D721Med (cell line): ENCODE measurements at regions not wholly inside any gene's neighbourhood (a gene's known extent, or its start where the extent isn't known, plus 50 kb on each side); places are given as distances from the start of the nearest gene placed in this dataset.

Experiments
- DNase-seq: peaks from one replicate; pipeline ENCODE4 v3.0.0; 2011; ENCODE audit warnings: low spot score; ENCODE audit not compliant: insufficient read length
- FAIRE-seq: peaks from 2 replicates; lab custom pipeline; 2011; peaks lifted over from hg19 to GRCh38; lab: Jason Lieb, UNC
- TF ChIP-seq, protein P1 (sequence below): IDR thresholded peaks from 2 replicates; pipeline ENCODE4 v1.5.1; 2012; ENCODE audit warnings: mild to moderate bottlenecking, control low read depth; ENCODE audit not compliant: insufficient read depth; ENCODE audit errors: missing control alignments

DNA sequence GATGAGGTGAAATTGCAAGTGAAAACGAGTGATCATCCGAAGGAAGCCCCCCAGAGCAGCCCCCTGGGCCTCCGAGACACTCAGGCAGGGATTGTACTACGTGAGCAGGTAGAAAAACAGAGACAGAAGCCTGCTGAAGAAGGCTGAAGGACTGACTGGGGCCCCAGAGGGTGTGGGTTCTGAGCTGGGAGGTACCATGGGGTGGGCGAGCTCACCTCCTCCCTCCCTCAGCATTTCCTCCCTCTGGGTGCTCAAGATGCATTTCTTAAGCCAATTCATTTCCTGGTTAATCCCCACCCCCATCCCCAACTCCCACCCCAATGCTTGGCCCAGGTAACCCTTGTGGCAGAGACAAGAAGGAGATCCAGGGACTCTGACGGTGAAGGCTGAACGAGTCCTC is 108.7 kb downstream of the BDH1 start:
- TF ChIP-seq, protein P1, sequence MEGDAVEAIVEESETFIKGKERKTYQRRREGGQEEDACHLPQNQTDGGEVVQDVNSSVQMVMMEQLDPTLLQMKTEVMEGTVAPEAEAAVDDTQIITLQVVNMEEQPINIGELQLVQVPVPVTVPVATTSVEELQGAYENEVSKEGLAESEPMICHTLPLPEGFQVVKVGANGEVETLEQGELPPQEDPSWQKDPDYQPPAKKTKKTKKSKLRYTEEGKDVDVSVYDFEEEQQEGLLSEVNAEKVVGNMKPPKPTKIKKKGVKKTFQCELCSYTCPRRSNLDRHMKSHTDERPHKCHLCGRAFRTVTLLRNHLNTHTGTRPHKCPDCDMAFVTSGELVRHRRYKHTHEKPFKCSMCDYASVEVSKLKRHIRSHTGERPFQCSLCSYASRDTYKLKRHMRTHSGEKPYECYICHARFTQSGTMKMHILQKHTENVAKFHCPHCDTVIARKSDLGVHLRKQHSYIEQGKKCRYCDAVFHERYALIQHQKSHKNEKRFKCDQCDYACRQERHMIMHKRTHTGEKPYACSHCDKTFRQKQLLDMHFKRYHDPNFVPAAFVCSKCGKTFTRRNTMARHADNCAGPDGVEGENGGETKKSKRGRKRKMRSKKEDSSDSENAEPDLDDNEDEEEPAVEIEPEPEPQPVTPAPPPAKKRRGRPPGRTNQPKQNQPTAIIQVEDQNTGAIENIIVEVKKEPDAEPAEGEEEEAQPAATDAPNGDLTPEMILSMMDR: no peak
- DNase-seq (no peak), FAIRE-seq (no peak)

DNA sequence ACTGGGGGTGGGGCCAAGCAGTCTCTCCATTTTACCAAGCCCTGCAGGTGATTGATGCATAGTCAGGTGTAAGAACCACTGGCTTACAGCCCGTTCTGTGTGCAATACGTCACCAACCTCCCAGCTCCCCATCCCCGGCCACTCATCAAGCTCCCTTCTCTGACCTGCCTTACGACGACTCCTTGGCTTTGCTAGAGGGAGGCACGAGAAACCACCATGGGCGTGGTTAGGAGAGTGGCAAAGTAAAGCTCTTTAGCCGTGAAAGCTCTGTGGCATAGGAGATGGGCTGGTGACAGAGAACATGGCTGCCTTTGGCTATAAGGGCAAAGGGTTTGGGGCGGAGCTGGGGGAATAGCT is 109.1 kb downstream of the BDH1 start:
- DNase-seq: no peak
- FAIRE-seq: no peak
- TF ChIP-seq, protein P1: no peak

DNA sequence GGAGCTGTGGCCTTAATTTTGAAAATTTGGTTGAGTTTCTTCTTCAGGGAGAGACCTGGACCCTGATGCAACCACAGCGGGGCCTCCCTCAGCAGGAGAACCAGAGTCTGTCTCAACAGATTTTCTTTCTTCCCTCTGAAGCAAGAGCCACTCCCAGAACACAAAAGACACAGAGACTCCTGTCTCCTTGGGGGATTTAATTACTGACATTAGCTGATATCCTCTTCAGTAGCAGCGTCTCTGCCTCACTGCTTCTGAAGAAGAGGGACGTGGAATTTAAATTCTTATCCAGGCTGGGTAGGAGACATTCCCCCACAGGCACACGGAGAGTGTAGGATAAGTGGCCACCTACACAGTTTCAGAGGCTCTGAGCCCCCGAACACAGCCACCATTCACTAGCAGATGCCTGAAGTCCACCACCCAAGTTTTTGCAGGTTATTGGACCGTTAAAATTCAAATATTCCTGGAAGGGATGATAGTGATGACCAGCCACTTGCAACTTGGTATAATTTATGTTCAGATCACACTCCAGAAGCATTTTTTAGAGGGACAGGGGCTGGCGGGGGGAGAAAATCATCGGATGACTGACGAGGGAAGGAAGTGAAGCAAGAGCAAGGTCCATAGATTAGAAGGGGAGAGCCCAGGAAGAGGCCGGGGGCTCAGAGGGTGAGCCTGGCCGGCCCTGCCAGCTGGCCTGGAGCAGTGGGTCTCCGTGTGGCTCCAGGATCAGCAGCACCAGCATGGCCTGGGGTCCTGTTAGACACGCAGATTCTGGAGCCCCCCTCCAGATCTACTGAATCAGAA is 109.7 kb downstream of the BDH1 start:
- FAIRE-seq (no peak), DNase-seq (no peak)
- TF ChIP-seq, protein P1: no peak

DNA sequence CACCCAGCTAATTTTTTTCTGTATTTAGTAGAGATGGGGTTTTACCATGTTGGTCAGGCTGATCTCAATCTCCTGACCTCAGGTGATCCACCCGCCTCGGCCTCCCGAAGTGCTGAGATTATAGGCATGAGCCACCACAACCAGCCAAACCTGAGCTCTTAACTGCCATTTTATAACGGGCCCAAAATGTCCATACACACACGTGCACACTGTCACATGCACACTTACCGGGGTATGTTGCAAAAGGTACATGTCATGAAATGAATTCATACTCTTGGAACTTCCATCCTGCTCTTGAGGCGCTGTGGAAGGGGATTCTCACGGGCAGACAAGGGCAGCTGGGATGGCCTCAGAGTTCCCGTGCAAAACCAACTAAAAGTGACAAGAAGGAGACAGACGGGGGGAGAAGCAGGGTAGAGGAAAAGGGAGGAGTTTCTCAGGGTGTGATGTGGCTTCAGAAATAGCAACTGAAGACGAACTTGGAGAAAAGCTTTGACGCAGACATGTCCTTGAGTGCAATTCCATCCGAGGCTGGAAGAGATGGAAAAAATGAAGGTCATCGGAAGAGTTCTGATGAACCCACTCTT is 110.9 kb downstream of the BDH1 start:
- TF ChIP-seq, protein P1: no peak
- FAIRE-seq (no peak), DNase-seq (no peak)

DNA sequence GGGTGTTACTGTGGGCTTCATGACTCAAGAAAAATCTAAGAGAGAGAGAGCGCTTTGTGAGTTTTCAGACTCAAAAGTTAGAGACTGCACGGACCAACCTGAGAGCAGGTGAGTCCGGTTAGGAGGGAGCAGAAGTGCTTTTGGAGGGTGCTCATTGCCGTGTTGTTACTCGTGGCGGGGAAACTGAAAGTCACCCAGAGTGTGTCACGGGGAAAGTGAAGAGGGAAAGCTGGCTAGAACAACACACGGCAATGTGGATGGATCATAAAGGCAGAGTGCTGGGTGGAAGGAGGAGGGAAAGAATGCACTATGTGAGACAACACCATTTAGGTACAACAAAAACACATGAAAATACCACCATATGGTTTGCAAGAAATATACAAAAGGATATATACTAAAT is 112.3 kb downstream of the BDH1 start:
- TF ChIP-seq, protein P1: no peak
- DNase-seq (no peak), FAIRE-seq (no peak)

DNA sequence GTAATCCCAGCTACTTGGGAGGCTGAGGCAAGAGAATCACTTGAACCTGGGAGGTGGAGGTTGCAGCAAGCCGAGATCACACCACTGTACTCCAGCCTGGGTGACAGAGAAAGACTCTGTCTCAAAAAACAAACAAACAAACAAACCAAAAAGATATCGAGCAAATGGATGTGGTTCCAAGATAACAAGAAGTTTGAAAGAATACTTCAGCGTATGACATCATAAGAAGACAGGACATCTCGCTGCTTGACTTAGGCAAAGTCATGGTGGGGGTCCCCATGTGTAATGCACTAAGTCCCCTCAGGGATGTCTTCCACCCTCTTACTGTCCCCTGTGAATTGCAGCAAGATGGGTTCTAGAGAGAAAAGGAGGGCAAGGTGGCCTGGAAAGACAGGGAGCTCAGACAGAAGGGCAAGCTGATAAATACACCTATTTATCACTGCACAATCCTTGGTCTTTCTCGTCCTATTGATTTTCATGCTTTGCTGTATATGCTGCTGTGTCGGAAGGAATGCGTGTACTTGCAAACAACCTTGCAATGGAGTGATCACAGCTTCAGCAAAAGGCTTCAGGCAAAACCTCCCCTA is 115.0 kb downstream of the BDH1 start:
- DNase-seq (no peak), FAIRE-seq (no peak)
- TF ChIP-seq, protein P1: no peak

DNA sequence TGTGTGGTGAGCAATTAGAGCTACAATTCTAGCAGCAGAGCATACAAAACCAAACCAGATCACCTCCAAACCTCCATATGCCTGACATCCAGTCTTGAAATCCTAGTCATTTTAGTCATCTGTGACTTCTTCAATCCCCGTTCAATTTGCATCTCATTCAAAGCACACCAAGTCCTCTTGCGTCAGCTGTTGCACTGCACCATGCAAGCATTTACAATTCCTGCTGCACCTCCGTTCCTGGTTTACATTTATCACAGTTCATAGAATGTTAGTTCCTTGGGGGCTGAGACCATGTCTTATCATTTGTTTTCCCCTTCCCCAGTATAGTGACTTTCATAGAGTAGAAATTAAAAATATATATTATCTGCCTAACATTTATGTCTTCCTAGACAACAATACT is 116.9 kb downstream of the BDH1 start:
- DNase-seq (no peak), FAIRE-seq (no peak)
- TF ChIP-seq, protein P1: no peak
